Heart right ventricle (tissue), 16 donors: ENCODE measurements at regions not wholly inside any gene's neighbourhood (a gene's known extent, or its start where the extent isn't known, plus 50 kb on each side); places are given as distances from the start of the nearest gene placed in this dataset.

Experiments
- ATAC-seq, 8 donors: fragments of 200-7000 bp; cut with Tn5 transposase; one replicate each; pipeline ENCODE4 v1.9.1; 2020; ENCODE audit warnings: mild to moderate bottlenecking in 8 of 8, moderate library complexity in 8 of 8, moderate number of reproducible peaks in 1 of 8
- DNase-seq, 2 donors: peaks; one replicate each; pipeline ENCODE4 v3.0.0-alpha.2; 2020
- H3K27ac ChIP-seq, 10 donors: fragments of 200-600 bp; sonication (generic) in 2 of 10; one replicate each; pipeline versions ENCODE4 v1.5.0 to v1.8.0; 2020 to 2022; ENCODE audit warnings: mild to moderate bottlenecking in 3 of 10
- H3K27me3 ChIP-seq, 7 donors: fragments of 200-600 bp; one replicate each; pipeline ENCODE4 v1.8.0; 2021 to 2022; ENCODE audit warnings: mild to moderate bottlenecking in 2 of 7
- H3K36me3 ChIP-seq, 9 donors: fragments of 200-600 bp; sonication (generic) in 1 of 9; one replicate each; pipeline versions ENCODE4 v1.5.0 to v1.8.0; 2020 to 2022; ENCODE audit warnings: mild to moderate bottlenecking in 2 of 9
- H3K4me1 ChIP-seq, 9 donors: fragments of 200-600 bp; sonication (generic) in 1 of 9; one replicate each; pipeline versions ENCODE4 v1.5.0 to v1.8.0; 2020 to 2022; ENCODE audit warnings: mild to moderate bottlenecking in 4 of 9
- H3K4me3 ChIP-seq, 10 donors: fragments of 200-600 bp; sonication (generic) in 2 of 10; one replicate each; pipeline versions ENCODE4 v1.5.0 to v1.8.0; 2020 to 2022; ENCODE audit warnings: mild to moderate bottlenecking in 7 of 10, moderate library complexity in 2 of 10
- H3K9me3 ChIP-seq, 11 donors: fragments of 200-600 bp in 10 of 11; sonication (generic) in 2 of 11; one replicate each; pipeline versions ENCODE4 v1.5.0 to v1.8.0; 2013 to 2022; ENCODE audit warnings: mild to moderate bottlenecking in 2 of 11, control low read depth in 1 of 11, moderate library complexity in 1 of 11
- CTCF ChIP-seq, 9 donors: fragments of 200-600 bp; sonication (generic) in 2 of 9; IDR thresholded peaks; one replicate each; pipeline versions ENCODE4 v1.5.0 to v1.8.0; 2021 to 2022; ENCODE audit warnings: antibody characterized with exemption in 9 of 9, mild to moderate bottlenecking in 5 of 9, moderate library complexity in 1 of 9
- WGBS, 2 donors: extraction: QIAGEN DNeasy Blood & Tissue Kit; methylation state at CpG; one replicate each; pipeline ENCODE4 v1.1.7; 2013; ENCODE audit warnings: inconsistent platforms in 1 of 2; 5-methylcytosine and 5-hydroxymethylcytosine counted together
- intact Hi-C, 10 donors: fragments of 100-400 bp; cut with DNase I; formaldehyde crosslinking; loops; one replicate each; pipeline versions ENCODE4 v1.11.1 to v1.14.2; 2022
- donor health status: Arrhythmogenic right ventricular cardiomyopathy.
- donor health status: ischemic (EF 13 %, LVEDD 7.1; RV severe dilation, severe dysfunction).
- donor health status: healthy with polysubstance abuse.
- donor health status: DM: no; HTN: yes; CAD: no.
- donor health status: DM: no; HTN: no; CAD: no.
- donor health status: ischemic (EF 25% LVEDD 6.9; RV normal size, moderate dysfunction).
- donor health status: ischemic (EF 25% LVEDD 5.7; RV mildly dilated, moderate dysfunction).
- donor health status: healthy.
- donor health status: DM: yes; HTN: yes; CAD: no.
- donor health status: Ischemic cardiomyopathy.
- donor health status: ischemic (EF 35%, LVEDD 5.7; RV mildly dilated, moderate dysfunction).
- donor health status: nonischemic (EF 11% LVEDD 7.7; RV severe dilation, severe dysfunction).
- donor health status: DM: yes; HTN: yes; CAD: no.
- donor health status: PGD.
- donor health status: ischemic (EF 29% LVEDD 5.4; RV normal size, mild dysfunction).
- donor health status: nonischemic (EF 23%, LVEDD 6.1; RV moderate dilation, normal function).

- no peaks in the 10 kb centered on the region for H3K36me3 ChIP-seq
- no peak for ATAC-seq
- H3K27ac ChIP-seq, result no peak overlapping the region
- no peaks in the 10 kb centered on the region for H3K4me1 ChIP-seq
- no peak for DNase-seq
- H3K27me3 ChIP-seq, result peaks cover 0 to 33% (median 0%) of the 10 kb centered on the region in 7 donors
- WGBS, 2 donors, result 75 to 90% methylated on average over 1 of the region's 1 CpG
- H3K9me3 ChIP-seq, result no peaks in the 10 kb centered on the region
- no peak for TF ChIP-seq CTCF (IDR thresholded peaks at IDR 0.05)
- intact Hi-C loops, result no loop called here
- H3K4me3 ChIP-seq, result no peak overlapping the region
These were observed 269.2 kb upstream of the MAOA start for GRCh38 chrX:43386875-43387274.

GRCh38 chrX:43405191-43405590 lies 250.9 kb upstream of the MAOA start:
- Histone ChIP-seq H3K4me3 (no peak overlapping the region), H3K9me3 (peaks cover 0 to 9% (median 0%) of the 10 kb centered on the region in 11 donors), H3K27ac (no peak overlapping the region), H3K4me1 (no peaks in the 10 kb centered on the region), H3K27me3 (no peaks in the 10 kb centered on the region), H3K36me3 (no peaks in the 10 kb centered on the region)
- DNase-seq (no peak), ATAC-seq (no peak)
- WGBS, 2 donors, result 47 to 74% methylated on average over 1 of the region's 1 CpG
- TF ChIP-seq CTCF (IDR thresholded peaks at IDR 0.05), result no peak
- intact Hi-C loops, result loop anchor here in 1 of 10 donors (10.0 kb wide), 1 partner anchor 1360 kb away; no protein-coding TSS in a partner anchor

- no peaks in the 10 kb centered on the region for H3K36me3 ChIP-seq
- DNase-seq, result no peak
- H3K4me3 ChIP-seq, result no peak overlapping the region
- no peaks in the 10 kb centered on the region for H3K4me1 ChIP-seq
- H3K9me3 ChIP-seq, result no peaks in the 10 kb centered on the region
- TF ChIP-seq CTCF (IDR thresholded peaks at IDR 0.05), result no peak
- intact Hi-C loops, result no loop called here
- peaks cover 0 to 13% (median 0%) of the 10 kb centered on the region in 7 donors for H3K27me3 ChIP-seq
- ATAC-seq, result no peak
- H3K27ac ChIP-seq, result no peak overlapping the region
These were observed 232.2 kb upstream of the MAOA start for GRCh38 chrX:43423876-43424275.

- 66 to 72% methylated on average over 2 of the region's 2 CpGs for WGBS, 2 donors
- no peak for TF ChIP-seq CTCF (IDR thresholded peaks at IDR 0.05)
- H3K36me3 ChIP-seq, result no peaks in the 10 kb centered on the region
- H3K27ac ChIP-seq, result no peak overlapping the region
- no peak overlapping the region for H3K4me3 ChIP-seq
- H3K9me3 ChIP-seq, result peaks cover 0 to 11% (median 0%) of the 10 kb centered on the region in 11 donors
- DNase-seq (no peak), ATAC-seq (no peak)
- intact Hi-C loops, result no loop called here
- H3K27me3 ChIP-seq, result peaks cover 0 to 5% (median 0%) of the 10 kb centered on the region in 7 donors
- no peaks in the 10 kb centered on the region for H3K4me1 ChIP-seq
These were observed 219.6 kb upstream of the MAOA start for GRCh38 chrX:43436517-43436916.
